ENCODE measurements at regions not wholly inside any gene's neighbourhood (a gene's known extent, or its start where the extent isn't known, plus 50 kb on each side); places are given as distances from the start of the nearest gene placed in this dataset.

- TF ChIP-seq POLR2AphosphoS5 (IDR thresholded peaks at IDR 0.05) (no peak), POLR2A (IDR thresholded peaks at IDR 0.05) (no peak), EP300 (IDR thresholded peaks at IDR 0.05) (no peak)
- TF ChIP-seq, protein P1, sequence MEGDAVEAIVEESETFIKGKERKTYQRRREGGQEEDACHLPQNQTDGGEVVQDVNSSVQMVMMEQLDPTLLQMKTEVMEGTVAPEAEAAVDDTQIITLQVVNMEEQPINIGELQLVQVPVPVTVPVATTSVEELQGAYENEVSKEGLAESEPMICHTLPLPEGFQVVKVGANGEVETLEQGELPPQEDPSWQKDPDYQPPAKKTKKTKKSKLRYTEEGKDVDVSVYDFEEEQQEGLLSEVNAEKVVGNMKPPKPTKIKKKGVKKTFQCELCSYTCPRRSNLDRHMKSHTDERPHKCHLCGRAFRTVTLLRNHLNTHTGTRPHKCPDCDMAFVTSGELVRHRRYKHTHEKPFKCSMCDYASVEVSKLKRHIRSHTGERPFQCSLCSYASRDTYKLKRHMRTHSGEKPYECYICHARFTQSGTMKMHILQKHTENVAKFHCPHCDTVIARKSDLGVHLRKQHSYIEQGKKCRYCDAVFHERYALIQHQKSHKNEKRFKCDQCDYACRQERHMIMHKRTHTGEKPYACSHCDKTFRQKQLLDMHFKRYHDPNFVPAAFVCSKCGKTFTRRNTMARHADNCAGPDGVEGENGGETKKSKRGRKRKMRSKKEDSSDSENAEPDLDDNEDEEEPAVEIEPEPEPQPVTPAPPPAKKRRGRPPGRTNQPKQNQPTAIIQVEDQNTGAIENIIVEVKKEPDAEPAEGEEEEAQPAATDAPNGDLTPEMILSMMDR (IDR thresholded peaks at IDR 0.05): no peak
Measured at GRCh38 chr13:83223546-83223945, 658.7 kb downstream of the SLITRK1 start.

All from sigmoid colon (tissue), 4 donors.